HG03108 (cell line): ENCODE measurements at regions not wholly inside any gene's neighbourhood (a gene's known extent, or its start where the extent isn't known, plus 50 kb on each side); places are given as distances from the start of the nearest gene placed in this dataset.
"Not testable (repeated sequence)": the region's sequence is repeated elsewhere in the genome, so short reads cannot be mapped to it uniquely, and the experiment has no call there.

Experiments used
- ATAC-seq: cut with Tn5 transposase; IDR thresholded peaks from one replicate; pipeline ENCODE4 v1.9.1; 2021; ENCODE audit warnings: moderate library complexity; ENCODE audit not compliant: unreplicated experiment

DNA sequence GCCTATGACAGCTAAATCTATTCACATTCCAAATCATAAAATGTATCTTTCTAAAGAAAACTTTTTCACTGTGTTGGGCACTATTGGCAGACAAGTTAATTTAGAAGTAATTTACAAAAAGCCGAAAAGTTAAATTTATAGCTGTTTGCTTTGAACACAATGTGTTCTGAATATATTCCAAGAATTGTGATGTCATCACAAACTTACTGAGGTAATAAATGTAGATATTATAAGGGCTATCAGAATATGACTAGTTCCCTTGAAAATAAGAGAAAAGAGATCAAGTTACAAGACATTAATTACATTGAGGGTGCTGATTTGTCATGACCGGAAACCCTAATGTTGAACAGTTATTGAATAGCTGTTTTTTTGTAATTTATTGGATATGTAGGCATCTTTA, 153.9 kb upstream of the SCN7A start:
- ATAC-seq: no peak

DNA sequence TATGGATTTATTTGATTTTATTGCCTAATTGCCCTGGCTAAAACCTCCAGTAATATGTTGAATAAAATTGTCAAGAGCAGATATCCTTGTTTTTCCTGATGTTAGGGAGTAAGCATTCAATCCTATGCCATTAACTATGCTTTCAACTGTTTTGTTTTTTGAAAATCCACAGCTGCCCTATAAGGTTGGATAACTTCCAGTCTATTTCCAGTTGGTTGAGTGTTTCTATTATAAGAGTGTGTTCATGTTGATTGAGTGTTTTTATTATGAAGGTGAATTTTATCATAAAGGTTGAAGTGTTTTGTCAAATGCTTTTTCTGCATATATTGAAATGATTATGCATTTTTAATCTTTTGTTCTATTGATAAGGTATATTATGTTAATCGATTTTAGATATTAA, 149.9 kb upstream of the SCN7A start:
- no peak for ATAC-seq

DNA sequence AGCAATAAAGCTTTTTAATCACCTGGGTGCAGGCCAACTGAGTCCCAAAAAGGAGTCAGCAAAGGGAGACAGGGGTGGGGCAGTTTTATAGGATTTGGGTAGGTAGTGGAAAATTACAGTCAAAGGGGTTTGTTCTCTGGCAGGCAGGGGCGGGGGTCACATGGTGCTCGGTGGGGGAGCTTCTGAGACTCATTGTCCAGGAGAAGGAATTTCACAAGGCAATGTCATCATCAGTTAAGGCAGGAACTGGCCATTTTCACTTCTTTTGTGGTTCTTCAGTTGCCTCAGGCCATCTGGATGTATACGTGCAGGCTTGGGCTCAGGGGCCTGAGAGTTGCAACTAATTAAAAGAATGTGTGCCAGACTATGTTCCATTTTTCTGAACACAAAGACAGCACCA, 147.5 kb upstream of the SCN7A start:
- ATAC-seq: not testable (repeated sequence)

DNA sequence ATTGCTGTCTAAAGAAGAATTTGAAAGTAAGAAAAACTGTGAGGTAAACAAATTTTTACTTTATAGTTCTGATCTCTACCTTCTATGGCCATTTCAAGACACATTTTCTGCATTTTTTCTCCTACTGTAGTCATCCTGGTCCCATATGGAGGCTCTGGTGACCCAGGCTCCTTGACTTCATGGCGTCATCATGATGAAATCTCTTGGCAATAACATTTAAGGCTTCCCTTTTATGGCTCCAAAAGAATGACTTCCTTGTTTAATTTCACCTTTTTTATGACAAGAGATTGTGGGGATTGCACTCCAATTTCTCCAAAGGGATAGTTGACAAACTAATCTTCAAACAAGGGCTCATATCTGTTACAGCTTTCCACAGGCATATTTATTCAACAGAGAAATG, 143.0 kb upstream of the SCN7A start:
- no peak for ATAC-seq

DNA sequence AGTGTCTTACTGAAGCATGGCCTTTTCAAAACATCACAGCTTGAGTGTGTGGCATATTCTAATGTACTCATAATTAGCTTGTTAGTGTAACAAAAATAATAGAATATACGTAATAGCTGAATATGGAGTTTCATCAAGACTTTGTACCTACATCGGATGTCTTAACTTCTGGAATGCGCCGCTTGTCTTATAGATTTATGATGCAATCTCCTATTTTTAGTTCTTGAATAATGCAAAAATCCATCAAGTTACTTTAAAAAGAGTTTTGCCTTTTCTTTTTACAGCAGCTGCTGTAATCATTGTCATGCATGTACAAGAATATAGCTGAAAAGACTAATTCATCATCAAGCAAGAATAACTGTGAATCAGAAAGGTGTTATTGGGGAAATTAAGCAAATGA, 140.7 kb upstream of the SCN7A start:
- ATAC-seq: no peak

DNA sequence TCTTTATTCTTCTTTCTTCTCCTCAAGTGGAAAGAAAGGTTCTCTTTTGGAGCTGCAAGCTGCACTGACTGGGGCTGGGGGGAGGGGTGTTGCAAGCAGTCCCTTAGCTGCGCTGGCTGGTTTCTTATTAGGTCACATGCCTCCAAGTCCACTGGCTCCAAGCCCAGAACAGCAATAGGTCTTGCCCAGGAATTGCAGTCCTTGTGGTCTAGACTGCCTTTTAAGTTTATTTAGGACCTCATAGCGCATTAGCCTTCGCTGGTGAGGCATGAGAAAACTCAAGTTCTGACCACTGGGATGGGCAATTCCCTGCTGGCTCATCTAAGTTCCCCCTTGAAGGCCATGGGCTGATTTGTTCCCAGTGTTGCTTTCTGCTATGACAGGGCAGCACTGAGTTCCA, 138.6 kb upstream of the SCN7A start:
- no peak for ATAC-seq

DNA sequence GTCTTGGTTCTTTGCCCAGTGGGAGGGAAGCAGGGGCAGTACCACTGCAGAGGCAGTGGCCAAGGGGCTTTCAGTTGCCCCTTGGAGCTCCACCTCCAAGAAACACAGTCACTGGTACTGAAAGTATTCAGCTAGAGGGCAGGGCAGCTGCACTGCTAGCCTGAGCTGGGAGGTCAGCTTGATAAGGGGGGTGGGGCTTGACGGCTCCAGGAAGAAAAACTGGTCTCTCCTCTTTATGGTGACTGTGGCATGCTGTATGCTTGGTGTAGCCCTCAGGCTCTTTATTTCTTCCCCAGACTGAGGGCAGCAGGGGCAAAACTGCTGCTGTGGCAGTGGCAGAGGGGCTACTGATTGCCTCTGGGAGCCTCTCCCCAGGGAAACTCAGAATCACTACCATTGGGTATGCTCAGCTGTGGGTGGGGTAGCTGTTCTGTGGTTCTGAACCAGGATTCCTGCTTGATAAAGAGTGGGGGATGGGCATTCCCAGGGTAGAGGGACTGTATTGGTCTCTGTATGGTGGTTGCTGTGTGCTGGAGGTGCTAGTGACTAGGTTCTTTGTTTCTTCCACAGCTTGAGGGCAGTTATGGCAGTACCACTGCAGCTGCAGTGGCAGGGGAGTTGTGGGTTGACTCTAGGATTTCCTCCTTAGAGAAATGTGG, 134.6 kb upstream of the SCN7A start:
- no peak for ATAC-seq

DNA sequence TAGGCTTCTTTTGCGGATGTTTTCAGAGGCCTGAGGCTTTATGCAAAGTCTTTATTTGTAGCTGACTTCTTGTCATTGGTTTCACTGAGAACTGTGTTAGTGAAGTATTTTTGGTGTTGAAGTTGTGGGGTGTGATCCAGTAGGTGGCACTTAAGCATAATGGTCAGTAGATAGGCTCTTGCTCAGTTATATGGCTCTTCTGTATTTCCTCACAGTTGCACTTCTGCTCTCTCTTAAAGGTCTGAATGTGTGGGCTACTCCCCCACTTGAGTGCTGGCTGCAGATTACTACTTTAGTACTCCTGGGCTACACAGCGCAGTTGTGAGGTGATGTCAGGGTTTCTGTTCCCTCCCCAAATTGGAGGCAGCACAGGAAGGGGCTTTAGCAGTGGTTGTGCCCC, 133.8 kb upstream of the SCN7A start:
- ATAC-seq: no peak

DNA sequence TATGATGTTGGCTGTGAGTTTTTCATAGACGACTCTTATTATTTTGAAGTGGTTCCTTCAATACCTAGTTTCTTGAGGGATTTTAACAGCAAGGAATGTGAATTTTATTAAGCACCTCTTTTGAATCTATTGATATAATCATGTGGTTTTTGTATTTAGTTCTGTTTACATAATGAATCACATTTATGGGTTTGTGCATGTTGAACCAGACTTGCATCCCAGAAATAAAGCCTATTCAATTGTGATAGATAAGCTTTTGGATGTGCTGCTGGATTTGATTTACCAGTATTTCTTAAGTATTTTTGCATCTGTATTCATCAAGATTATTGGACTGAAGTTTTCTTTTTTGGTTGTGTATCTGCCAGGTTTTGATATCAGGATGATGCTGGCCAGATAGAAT, 131.6 kb upstream of the SCN7A start:
- ATAC-seq: no peak

DNA sequence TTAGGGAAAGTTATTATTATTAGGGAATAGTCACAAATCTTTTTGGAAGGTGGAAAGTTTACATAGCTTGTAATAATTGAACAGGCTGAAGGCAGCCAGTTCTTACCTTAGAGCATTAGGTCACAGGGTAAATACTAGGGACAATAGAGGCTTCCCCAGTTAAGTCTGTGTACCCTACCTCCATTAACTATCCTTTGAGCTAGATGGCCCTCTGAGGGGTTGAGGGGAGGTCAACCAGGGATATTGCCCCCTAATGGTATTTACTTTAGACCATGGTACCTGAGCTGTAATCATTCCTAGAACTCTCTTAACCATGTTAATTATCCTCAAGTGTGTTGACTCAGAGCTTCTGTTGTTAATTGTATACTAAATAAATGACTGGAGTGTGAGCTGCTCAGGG, 120.5 kb upstream of the SCN7A start:
- no peak for ATAC-seq

DNA sequence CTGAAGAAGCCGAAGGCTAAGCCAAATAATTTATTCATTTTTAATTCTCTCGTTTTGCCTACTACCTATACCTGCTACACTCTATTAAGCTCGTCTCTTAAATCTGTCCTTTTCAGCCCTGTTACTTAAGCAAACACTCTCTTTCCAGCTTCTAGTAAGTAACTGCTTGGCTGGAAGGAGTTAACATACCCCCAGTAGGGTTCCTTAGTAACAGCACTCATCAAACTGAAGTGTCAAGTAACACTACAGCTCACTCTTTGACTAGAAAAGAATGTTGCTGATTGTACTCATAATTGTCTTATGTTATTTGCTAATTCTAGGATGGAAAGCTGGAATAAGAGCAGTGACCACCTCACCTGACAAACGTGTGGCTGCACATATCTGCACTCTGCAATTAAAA, 120.0 kb upstream of the SCN7A start:
- ATAC-seq: no peak

DNA sequence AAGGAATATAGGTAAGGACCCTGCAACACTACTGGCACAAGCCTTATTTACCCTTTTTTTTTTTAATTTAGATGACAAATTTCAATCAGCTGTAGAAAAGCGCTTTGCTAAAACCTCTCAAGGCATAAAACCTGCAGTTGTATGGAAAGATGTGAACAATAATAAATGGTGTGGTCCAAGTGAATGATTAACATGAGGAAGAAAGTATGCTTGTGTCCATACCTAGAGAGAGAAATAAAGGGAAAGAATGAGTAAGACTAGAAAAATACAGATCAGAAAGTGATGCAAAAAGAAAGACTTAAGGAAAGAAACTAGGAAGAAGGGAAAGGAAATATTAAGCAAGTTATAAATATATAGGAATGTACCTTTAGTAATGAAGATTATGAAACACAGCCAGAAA, 119.2 kb upstream of the SCN7A start:
- no peak for ATAC-seq

DNA sequence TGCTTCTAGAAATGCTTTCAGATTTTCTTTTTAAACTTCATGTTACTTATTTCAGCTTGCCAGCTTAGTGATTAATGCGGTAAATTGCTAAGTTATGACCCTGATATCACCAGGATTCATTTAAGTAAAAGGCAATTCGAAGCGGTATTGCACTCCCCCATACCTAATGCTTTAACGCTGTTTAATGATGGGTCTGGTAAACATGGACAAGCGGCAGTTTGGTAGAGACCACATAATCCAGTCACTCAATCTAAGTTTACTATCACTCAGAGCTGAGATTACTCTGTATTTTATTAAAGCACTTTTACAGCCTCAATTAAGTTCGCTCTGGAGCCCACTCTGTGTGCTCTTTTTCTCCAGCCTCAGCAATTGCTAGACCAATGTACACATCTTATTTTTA, 118.2 kb upstream of the SCN7A start:
- no peak for ATAC-seq

DNA sequence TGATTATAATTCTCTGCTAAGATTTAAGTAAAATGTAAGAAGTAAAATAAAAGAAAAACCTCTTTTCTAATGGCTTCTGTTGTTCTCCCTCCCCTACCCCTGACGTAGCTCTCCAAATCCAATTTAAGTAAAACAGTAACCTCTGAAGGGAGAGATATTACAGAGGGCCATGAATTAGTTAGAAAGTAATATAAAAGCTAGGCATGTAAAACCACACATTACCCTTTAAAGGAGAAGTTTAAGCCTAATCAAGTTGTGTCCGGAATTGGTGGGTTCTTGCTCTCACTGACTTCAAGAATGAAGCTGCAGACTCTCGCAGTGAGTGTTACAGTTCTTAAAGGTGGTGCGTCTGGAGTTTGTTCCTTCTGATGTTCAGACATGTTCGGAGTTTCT, 116.9 kb upstream of the SCN7A start:
- ATAC-seq: no peak

DNA sequence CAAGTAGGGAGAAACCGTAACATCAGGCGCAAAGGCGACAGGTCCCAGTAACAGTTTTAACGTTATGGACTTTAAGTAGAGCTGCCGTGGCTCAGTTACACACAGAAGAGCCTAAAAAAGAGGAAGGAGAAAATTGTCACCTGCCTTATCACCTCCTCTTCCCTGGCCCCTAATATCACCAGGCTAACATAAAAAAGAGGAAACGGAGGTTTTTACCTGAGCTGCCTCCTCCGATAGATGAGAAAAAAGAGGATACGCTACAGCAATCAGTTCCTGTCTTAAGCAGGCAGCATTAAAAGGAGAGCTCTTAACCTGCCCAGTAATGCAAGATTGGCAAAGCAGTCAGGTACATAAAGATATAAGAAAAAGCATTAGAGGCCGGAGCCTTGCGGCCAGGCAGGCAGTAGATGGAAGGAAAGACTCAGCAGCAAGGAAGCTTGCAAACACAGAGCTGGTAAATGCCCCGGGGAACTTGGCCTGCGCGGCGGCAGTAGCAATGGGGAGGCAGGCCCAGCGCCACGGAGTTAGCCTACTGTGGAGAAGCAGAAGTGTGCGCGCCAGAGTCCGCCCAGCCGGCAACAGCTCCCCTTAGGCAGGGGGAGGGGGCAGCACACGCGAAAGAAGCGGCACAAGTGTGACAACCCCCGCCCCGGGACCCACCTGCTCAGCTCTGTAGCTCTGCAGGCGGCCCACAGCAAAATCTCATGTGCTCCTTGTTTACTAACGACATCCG, 116.3 kb upstream of the SCN7A start:
- no peak for ATAC-seq

DNA sequence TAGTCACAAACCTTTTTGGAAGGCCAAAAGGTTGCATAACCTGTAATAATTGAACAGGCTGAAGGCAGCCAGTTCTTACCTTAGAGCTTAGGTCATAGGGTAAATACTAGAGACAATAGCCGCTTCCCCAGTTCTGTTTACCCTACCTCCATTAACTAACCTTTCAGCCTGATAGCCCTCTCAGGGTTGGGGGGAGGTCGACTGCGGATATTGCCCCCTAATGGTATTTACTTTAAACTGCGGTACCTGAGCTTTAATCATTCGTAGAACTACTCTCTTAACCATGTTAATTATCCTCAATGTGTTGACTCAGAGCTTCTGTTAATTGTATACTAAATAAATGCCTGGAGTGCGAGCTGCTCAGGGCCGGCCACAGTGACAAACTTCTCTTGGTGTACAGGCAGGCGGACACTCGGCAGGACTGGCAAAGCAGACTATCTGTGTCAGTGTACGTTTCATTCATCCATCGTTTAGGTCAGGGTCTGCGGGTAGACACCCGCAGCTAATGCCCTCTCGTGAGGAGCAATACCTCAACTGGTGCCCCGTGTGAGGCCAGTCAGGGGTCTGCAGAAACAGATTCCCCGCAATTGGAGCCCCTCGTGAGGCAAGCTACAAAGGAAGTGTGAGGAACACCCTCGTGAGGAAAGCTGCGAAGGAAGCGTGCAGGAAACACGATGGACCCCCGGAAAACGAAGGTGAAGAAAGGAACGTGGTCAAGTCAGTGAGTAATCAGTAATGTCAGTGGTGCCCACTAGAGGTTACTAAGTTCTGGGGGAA, 115.3 kb upstream of the SCN7A start:
- ATAC-seq: no peak

DNA sequence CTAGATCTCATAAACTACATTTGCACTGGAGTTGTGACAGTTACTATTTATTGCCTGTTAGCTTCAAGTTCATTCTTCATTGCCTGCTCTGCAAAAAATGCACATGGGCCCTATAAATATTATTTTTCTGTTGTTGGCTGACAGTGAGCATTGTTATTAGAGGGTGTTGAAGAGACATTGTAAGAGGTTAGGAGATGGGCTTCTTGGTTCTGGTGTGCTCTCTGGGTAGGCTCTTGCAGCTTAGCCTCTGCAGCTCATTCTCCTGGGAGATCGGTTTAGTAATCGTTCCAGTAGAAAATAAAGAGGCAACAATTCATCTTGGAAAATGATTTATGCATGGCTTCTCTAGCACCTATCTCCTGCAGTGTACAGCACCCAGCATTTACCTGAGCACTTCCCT, 113.8 kb upstream of the SCN7A start:
- ATAC-seq: no peak

DNA sequence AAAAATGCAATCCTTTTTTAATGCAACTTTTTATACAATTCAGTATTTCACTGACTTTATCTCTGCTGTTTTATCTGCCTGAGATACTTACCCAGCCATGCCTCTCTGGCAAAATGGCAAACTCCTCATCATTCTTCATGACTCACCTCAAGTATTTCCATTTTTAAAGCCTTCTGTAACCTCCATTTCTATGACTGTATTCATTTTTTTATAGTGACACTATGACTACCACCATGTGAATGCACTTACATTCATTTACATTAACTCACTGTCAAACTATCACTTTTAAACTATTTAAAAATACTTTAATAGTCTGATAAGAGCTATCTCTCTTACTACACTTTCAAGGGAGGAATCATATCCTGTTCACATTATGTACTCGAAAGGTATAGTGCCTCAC, 99.4 kb upstream of the SCN7A start:
- ATAC-seq: no peak

DNA sequence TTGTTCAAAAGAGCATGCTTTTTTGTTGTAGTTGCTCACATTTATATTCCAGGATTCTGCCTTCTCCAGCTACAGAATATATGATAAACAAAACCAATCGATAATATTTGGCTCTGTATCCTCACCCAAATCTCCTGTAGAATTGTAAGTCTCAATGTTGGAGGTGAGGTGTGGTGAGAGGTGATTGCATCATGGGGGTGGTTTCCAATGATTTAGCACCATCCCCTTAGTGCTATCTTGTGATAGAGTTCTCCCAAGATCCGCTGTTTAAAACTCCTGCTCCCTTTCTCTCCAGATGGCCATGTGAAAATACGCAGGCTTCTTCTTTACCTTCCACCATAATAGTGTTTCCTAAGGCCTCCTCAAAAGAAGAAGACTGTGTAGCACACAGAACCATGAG, 98.7 kb upstream of the SCN7A start:
- ATAC-seq: no peak

DNA sequence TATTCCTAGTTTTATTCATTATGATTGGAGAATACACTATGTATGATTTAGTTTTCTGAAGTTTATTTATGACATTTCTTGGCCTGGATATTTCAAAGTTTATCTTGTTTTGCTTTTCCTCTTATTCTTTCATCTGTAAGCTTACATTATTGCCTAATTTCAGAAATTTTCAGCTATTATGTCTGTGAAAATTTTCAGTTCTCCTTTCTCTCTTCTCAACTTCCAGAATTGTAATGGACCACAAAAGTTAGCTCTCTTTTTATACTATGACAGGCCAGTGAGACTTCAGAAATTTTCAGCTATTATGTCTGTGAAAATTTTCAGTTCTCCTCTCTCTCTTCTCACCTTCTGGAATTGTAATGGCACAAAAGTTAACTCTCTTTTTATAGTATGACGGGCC, 97.2 kb upstream of the SCN7A start:
- ATAC-seq: no peak

DNA sequence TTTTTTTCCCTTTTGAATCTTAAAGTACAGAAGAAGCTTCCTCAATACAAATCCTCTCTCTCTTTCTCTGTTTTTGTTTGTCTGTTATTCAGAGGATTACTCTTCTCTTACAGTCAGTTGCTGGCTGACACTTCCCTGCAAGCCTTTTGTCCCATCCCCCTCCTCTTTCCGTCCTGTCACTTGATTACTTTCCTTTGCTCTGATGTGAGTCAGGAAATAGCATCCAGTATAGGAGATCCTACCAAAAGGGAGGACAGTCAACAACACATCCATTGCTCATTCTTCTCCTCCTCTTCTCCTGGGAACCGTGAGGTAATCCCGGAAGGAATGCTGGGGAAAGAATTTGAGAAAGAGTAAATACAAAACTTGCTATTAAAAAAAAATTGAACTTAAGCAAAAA, 79.3 kb upstream of the SCN7A start:
- ATAC-seq: no peak

DNA sequence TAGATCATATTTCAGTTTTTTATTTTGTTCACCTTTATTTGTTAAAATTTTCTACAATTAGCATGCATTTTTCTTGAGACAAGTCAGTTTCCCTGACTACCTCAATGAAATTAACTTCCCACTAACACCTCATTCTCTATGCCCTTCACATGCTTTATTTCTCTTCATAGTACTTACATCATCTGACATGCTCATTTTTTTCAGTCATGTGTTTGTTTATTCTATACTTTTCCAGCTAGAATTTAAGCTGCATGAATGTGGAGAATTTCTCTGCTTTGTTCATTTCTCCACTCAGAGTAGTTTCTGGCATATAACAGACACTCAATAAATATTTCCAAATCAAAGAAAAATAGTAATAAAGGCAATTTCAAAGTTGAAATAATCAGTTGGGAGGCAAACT, 78.9 kb upstream of the SCN7A start:
- no peak for ATAC-seq
